GM19351 (cell line): ENCODE measurements at regions not wholly inside any gene's neighbourhood (a gene's known extent, or its start where the extent isn't known, plus 50 kb on each side); places are given as distances from the start of the nearest gene placed in this dataset.
A peak's percentile ranks its signal among the peaks of the same experiment; 100 is the strongest.
"Not testable (repeated sequence)": the region's sequence is repeated elsewhere in the genome, so short reads cannot be mapped to it uniquely, and the experiment has no call there.

Experiments
- ATAC-seq: cut with Tn5 transposase; IDR thresholded peaks from one replicate; pipeline ENCODE4 v1.9.1; 2021; ENCODE audit warnings: mild to moderate bottlenecking, moderate library complexity; ENCODE audit not compliant: unreplicated experiment

DNA sequence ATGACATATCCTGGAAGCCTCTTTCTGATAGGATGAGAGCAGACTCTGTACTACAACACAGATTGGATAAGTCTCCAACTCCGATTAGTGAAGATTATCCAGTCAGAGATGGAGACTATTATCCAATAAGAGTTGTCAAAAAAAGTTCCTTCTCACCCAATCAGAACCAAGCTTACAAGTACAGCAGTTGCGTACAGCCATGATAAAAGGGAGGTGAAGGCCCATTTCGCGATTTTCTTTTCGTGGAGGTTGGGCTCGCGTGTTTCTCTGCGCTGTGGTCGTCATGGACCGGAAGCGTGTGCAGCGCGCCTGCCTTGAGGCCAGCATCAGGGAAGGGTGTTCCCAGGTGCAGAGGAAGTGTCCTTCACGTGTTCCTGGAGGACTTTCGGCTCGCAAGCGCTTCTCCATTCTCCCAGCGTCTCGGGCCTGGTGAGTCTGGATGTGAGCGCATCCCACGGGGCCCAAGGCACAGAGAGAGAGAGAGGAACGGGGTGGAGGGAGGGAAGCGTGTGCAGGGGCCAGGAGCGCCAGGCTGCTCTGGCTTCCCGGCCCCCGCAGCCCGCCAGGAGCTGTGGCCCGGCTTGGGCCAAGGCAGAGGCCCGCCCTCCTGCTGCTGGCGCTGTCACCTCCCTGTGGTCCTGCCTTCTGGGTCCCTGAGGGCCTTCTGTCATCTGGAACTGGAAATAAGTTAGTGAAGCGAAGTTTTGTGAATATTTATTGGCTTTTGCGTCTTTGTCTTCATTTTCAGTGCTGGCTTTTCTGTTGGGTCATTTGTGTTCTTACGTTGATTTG, 53.9 kb downstream of the CDRT15L2 start:
- not testable (repeated sequence) for ATAC-seq

DNA sequence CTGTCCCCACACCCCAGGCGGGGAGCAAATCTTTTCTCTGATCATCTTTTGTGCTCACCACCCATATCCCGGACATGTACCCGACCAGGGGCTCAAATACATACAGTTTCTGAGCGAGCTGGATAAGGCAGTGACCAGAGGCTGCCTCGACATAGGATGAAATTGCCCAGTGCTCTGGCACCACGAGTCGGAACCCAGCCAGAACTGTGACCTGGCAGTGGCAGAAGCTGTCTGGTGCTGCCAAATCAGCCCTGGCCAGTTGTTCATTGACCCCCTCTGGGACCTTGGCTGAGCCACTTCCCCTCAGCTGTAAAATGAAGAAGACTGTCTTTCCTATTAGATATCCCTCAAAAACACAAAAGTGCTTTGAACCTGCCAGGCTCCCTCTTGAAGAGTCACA, 60.6 kb downstream of the CDRT15L2 start:
- not testable (repeated sequence) for ATAC-seq

DNA sequence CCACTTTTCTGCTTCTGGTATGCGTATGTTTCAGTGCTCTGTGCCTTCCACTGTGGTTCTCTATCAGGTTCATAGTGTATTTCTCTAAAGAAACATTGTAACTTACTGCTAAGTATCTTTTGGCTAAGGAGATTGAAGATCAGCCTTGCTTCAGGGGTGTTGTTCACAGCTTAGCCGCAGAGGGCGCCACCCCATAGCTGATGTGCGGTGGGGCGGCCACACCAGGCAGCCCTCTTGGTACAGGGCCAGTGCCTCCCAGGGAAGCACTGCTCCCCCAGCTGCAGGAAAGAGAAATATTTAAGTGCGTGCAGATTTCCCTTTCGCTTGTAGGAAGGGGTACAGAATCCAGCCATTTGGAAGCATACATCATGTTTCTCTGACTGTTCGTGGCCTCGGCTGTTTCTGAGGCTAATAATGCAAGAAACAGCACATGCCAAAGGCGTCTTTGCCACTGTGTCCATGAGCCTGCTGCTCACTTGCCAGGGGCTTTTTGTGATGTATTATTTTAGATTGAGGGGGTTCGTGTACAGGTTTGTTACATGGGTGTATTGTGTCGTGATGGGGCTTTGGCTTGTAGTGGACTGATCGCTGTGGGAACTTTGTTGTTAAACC, 67.2 kb downstream of the CDRT15L2 start:
- not testable (repeated sequence) for ATAC-seq

DNA sequence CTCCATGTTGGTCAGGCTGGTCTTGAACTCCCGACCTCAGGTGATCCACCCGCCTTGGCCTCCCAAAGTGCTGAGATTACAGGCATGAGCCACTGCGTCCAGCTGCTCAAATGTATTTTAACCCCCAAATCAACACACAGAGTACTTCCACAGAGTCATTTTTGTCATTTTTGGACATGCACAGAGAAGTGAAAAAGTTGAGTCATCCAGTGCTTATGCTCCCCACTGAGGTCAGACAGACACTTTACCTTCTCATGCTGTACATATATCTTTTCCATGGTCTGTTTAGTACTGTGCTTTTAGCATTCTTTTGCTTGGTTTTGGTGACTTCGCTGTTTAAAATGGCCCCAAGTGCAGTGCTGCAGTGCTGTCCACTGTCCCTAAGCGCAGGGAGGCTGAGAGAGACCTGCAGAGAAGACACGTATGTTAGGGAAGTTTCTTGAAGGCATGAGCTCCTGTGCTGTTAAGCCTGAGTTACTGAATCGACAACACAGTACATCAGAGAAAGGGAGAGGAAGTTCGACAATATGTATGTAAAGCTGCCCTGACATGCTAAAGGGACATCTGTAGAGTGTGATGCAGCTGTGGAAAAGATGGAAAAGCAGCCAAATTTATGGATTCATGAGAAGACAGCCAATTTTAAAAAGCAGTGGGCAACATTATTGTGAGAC, 69.7 kb downstream of the CDRT15L2 start:
- ATAC-seq: peak; percentile 88

DNA sequence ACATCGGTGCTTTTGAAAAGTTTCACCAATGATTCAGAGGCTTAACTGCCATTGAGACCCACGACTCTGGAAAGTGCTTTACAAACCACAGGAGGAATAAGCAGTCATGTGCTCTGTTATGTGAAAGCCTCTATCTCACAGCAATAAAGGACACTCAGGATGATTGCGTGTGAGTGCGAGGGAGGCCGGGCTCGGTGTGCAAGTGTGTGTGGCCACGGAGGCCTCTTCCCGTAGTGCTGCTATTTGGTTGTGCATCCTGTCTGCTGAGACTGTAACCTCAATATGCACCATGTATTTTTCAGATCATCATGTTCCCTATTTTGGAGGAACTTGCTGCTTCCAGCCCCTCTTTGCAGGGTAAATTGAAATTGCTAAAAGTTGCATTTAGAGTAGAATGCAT, 71.5 kb downstream of the CDRT15L2 start:
- ATAC-seq: not testable (repeated sequence)

DNA sequence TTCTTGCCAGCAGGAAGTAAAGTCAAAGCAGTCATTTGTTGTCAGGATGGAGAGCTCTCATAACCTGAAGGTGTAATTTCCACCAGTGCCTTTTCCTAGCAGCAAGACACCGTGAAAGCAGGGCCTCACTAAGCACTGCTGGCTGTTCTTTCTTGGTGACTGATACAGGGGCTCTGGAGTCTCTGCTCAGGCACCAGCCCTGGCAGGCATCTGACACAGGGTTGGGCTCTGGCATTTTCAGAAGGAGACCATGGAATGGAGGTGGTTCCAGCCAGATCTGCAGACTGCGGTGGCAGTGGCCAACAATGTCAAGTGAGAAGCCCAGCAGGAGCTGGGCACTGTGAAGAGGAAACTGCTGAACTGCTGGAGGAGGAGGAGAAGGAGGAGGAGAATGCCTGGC, 72.2 kb downstream of the CDRT15L2 start:
- not testable (repeated sequence) for ATAC-seq

DNA sequence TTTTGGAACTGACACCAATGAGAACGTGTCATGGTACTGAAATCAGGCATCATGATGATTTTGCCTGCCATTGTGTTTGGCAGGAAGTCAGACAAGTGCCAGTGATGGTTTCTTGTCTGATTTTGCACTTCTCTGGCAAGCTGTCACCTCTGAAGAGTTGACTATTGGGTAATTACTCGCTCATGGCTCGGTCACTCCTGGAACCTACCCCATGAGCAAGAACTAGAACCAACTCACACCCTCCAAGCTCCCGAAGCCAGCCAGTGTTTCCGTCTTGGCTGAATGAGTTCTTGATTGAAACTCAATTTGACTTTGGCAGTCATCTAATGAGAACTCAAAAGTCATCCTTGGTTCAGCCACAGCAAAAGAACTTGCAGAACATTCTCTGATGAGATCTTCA, 73.9 kb downstream of the CDRT15L2 start:
- not testable (repeated sequence) for ATAC-seq

DNA sequence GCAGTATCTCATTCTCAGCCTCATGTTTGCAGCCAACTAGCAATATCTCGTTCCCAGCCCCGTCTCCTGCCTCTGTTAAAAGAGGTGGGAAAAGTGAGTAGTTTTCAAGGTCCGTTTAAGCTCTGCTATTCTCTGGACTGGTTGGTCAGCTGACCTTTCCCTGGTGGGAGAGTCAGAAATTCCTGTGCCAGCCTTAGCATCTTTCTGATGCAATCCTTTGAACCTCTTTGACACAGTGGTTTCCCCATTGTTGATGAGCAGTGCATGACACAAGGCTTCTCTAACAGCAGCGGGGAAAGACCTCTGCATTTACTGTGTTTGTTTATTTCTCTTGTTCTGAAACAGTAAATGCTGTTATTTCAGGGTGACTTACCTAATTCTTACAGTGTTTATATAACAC, 74.6 kb downstream of the CDRT15L2 start:
- ATAC-seq: not testable (repeated sequence)

DNA sequence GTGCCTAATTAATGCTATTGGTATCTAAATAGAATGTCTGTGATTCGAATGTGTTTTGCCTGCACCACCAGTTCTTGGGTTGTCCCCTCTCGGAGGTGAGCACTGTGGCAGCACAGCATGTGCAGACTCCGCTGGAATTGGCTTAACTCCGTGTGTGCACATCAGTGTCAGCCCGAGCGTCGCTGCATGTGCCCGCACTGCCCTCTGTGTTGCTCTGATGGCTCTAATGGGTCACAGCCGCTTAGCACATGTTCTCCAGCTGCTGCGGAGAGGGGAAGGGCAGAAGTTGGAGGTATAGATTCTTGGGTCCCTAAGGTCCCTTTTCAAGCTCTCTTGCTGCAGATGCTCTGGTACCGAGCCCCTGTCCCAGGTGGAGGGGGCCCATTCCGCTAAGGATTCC, 75.1 kb downstream of the CDRT15L2 start:
- not testable (repeated sequence) for ATAC-seq

DNA sequence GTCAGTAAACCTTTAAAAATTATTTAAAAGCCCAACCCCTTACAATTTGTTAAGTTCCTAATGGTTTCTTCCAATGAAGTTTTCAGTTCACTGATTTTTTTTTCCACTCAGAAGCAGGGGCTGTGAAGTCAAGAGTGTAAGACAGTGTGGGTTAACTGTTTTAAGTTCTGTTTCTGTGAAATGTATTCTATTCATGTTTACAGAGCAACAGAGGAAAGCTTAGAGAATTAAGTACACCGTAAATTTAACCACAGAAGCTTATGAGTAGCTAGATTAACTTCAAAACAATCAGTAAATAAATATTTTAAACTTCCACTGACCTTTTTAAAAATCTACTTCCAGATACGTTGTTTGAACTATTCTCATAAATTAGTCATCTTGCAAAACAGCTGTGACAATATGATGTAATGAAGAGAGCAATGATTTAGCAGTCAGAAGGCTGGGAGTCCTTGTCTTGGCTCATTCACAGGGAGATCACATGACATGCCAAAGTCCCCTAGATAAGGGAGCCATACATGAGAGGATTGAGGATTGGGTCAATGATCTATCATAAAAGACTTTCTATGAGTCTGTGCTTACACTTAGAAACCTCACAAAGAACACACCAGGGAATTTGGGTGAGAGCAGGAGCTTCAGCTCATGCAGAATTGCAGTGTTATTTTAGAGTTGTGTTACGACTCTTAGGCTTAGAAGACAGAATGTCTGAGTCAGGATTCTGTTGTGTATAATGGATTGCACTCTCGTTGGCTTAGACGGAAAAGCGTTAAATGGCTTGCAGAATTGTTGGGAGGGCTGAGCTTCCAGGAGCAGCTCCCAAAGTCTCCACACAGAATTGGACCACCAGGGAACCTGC, 85.8 kb downstream of the CDRT15L2 start:
- ATAC-seq: not testable (repeated sequence)

DNA sequence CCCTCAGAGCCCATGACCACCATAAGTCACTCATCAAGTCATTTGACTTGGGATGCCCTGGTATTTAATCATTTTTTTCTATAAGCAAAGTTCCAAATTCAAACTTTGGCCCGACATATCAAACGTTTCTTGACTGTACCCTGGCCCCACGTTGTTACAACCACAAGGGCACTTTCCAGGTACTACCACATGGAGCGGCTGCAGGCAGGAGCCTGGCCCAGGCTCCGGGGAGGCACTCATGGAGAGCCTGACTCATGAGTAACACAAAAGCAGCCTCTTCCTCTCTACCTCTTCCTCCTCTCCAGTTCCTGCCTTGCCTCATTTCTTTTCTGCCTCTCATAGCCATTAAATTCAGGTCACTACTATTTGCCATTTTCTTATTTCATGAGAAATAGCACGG, 87.2 kb downstream of the CDRT15L2 start:
- not testable (repeated sequence) for ATAC-seq

DNA sequence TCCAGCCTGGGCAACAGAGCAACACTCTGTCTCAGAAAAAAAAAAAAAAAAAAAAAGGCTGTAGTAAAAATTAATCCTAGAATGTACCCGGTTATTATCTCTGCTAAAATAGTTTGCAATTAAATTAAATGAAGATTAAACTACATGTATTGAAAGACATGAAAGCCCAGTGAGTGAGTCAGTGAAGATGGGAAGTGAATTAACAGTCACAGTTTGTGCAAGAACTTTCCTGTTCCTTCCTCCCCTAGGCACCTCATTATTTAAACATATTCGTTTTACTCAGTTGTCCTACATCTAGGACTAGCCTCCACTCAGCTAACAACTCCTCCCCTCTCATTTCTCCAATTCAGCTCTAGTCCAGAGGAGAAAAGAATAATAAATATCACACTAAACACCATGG, 88.2 kb downstream of the CDRT15L2 start:
- not testable (repeated sequence) for ATAC-seq

DNA sequence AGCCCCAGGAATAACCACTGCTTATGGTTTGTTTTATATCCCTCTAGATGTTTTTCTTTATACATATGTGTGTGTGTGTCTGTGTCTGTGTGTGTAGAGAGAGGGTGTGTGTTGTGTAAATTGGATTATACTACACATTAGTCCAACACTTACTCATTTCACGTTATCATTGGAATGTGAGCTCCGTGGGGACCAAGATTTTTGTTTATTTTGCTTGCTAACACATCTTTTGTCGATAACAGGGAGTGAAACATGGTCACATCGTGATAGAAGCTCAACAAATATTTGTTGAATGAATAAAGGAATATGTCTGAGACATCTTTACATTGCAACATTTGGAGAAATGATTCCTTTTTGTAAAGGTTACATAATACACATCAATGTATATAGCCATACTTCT, 88.8 kb downstream of the CDRT15L2 start:
- ATAC-seq: not testable (repeated sequence)

DNA sequence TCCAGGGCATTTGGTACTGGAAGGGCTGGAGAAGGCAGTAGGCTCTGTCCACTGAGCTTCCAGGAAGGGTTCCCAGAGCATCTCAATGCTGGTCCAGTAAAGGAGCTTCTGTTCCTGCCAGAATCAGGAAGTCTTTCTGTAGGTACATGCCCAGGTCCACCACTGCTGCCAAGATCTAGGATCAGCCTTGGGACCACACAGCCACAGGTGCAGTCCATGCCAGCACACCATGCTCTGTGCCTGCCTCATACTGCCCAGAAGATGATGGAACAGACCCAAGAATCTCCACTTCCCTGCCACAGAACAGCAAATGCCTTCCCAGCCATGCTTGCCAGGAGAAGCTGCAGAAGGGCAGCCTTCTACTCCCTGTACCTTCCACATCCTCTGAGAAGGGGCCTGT, 89.3 kb downstream of the CDRT15L2 start:
- ATAC-seq: not testable (repeated sequence)

DNA sequence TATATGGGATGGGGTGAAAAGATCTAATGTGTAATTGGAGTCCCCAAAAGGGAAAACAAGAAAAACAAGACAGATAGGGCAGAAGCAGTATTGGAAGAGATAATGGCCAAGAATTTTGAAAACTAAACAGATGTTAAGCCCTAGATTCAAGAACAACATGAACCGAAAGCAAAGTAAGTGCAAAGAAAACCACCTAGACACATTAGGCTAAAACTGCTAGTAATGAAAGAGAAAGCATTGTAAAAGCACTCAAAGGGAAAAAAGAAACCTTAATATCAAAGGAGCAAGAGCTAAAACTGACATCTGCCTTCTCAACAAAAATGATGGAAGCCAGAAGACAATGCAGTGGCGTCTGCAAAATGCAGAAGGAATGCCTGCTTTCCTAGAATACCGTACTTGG, 91.0 kb downstream of the CDRT15L2 start:
- not testable (repeated sequence) for ATAC-seq

DNA sequence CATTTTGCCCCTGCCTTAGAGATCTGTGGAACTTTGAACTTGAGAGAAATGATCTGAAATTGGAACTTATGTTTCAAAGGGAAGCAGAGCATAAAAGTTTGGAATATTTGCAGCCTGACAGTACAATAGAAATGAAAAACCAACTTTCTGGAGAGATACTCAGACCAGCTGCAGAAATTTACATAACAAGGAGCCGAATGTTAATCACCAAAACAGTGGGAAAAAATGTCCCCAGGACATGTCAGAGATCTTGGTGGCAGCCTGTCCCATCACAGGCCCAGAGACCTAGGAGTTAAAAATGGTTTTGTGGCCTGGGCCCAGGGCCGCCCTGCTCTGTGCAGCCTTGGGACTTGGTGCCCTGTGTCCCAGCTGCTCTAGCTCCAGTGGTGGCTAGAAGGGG, 94.8 kb downstream of the CDRT15L2 start:
- not testable (repeated sequence) for ATAC-seq

DNA sequence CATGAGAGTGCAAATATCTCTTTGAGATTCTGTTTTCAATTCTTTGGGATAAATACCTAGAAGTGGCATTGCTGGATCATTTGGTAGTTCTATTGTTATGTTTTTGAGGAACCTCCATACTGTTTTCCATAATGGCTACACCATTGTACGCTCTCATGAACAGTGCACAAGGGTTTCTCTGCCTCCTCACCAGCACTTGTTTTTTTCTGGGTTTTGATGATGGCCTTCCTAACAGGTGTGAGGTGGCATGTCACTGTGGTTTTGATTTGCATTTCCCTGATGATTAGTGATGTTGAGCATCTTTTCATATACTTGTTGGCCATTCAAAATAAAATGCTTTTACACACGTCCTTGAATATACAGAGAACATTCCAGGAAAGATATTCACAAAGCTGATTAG, 96.2 kb downstream of the CDRT15L2 start:
- not testable (repeated sequence) for ATAC-seq

DNA sequence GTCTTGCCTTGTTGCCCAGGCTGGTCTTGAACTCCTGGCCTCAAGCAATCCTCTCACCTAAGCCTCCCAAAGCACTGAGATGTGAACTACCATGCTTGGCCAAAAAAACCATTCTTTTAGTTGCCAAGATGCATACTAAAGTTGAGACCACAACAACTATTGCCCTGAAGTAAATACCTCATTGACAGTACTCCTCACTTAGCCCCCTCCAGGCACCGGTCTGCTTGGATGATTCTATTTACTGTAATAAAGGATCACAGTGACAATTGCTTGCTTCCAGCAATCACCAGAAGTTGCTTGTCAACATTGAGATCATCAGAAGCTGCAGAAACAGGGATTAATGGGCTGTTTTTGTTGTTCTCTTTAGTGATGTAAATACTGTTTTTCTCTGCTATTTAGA, 97.1 kb downstream of the CDRT15L2 start:
- not testable (repeated sequence) for ATAC-seq

DNA sequence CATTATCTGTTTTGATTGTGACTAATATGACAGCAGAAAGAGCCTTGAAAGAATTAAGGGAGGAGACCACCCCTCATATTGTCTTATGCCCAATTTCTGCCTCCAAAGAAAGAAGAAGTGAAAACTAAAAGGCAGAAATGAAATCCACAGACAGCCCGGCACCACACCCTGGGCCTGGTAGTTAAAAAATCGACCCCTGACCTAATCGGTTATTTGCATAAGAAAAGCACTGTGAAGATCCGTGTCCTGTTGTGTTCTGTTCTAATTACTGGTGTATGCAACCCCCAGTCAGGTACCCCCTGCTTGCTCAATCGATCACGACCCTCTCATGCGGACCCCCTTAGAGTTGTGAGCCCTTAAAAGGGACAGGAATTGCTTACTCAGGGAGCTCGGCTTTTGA, 97.9 kb downstream of the CDRT15L2 start:
- not testable (repeated sequence) for ATAC-seq

DNA sequence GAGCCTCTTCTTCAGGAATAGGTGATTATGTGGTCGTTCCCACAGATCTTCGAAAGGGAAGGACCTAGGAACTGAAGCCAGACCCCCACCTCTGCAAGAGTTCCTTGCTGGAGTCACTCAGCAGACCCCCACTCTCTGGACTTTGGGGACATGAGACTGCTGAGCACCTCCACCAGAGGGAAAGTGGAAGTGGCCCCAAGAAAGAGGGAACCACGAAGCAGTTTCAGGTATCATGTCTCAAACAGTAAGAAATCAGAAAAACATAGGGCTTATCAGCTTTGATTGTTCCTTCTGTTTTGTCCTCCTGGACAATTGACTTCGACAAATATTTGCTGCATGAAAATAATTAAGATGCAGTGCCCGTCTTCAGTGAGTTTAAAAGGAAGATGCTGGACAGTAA, 98.9 kb downstream of the CDRT15L2 start:
- peak; percentile 76 for ATAC-seq
